Breast epithelium (tissue), 4 donors: ENCODE measurements at regions not wholly inside any gene's neighbourhood (a gene's known extent, or its start where the extent isn't known, plus 50 kb on each side); places are given as distances from the start of the nearest gene placed in this dataset.

Experiments
- DNase-seq, 2 donors: peaks; one replicate each; pipeline ENCODE4 v3.0.0-alpha.2; 2019; ENCODE audit warnings: low spot score in 2 of 2
- H3K27ac ChIP-seq, 2 donors: fragments of 200-600 bp; sonication (generic) in 1 of 2; one replicate each; pipeline ENCODE4 v1.5.1; 2016 to 2019; ENCODE audit warnings: mild to moderate bottlenecking in 1 of 2
- H3K27me3 ChIP-seq, 2 donors: fragments of 200-600 bp; sonication (generic) in 1 of 2; one replicate each; pipeline versions ENCODE4 v1.5.1 to v1.6.0; 2017 to 2019; ENCODE audit warnings: control low read depth in 1 of 2, mild to moderate bottlenecking in 1 of 2
- H3K36me3 ChIP-seq: fragments of 200-600 bp; one replicate; pipeline ENCODE4 v1.5.1; 2019
- H3K4me1 ChIP-seq, 2 donors: fragments of 200-600 bp; sonication (generic); one replicate each; pipeline ENCODE4 v1.5.1; 2016 to 2019; ENCODE audit warnings: control low read depth in 1 of 2
- H3K4me3 ChIP-seq, 3 donors: fragments of 200-600 bp; sonication (generic); 1 replicate in 2 of 3; 2 replicates in 1 of 3; pipeline ENCODE4 v1.5.1; 2016 to 2019; ENCODE audit warnings: mild to moderate bottlenecking in 3 of 3, moderate library complexity in 2 of 3
- H3K9me3 ChIP-seq, 2 donors: fragments of 200-600 bp; sonication (generic) in 1 of 2; one replicate each; pipeline ENCODE4 v1.5.1; 2016 to 2019; ENCODE audit warnings: control low read depth in 1 of 2
- POLR2A ChIP-seq: fragments of 450-650 bp; IDR thresholded peaks from one replicate; pipeline ENCODE4 v1.6.1; 2016; ENCODE audit warnings: antibody characterized with exemption, mild to moderate bottlenecking, moderate library complexity
- POLR2AphosphoS5 ChIP-seq, 3 donors: sonication (generic); formaldehyde crosslinking; IDR thresholded peaks; one replicate each; pipeline ENCODE4 v1.6.1; 2017; ENCODE audit warnings: antibody characterized with exemption in 3 of 3
- intact Hi-C: fragments of 100-400 bp; cut with DNase I; formaldehyde crosslinking; loops from one replicate; pipeline ENCODE4 v1.15.1; 2023; ENCODE audit warnings: low total_unique reads
- TF ChIP-seq, protein P1 (sequence below), 3 donors: fragments of 450-650 bp; IDR thresholded peaks; one replicate each; pipeline ENCODE4 v1.5.1; 2016 to 2017; ENCODE audit warnings: antibody characterized with exemption in 3 of 3, mild to moderate bottlenecking in 3 of 3, moderate library complexity in 3 of 3

DNA sequence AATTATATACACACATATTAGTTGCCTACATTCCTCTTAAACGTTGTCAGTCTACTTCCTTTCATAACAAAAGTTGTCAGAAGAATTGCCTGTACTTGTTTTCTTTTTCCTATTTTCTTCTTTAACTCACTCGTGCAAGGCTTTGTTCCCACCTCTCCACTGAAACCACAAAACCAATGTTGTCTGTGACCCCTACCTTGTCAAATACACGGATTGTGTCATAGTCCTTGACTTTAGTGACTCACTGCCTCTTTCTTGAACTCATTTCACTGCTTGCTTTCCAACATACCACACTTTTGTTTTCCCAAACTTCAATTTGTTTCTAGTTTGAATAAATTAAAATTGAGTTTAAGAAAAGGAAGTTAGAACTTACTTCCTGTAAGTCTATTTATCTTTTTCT, 283.9 kb upstream of the AGA start:
- no peak for DNase-seq
- H3K27ac ChIP-seq: no peak overlapping the region
- H3K36me3 ChIP-seq: no peaks in the 10 kb centered on the region
- H3K27me3 ChIP-seq: no peaks in the 10 kb centered on the region
- TF ChIP-seq POLR2AphosphoS5 (IDR thresholded peaks at IDR 0.05) (no peak), POLR2A (no peak)
- TF ChIP-seq, protein P1, sequence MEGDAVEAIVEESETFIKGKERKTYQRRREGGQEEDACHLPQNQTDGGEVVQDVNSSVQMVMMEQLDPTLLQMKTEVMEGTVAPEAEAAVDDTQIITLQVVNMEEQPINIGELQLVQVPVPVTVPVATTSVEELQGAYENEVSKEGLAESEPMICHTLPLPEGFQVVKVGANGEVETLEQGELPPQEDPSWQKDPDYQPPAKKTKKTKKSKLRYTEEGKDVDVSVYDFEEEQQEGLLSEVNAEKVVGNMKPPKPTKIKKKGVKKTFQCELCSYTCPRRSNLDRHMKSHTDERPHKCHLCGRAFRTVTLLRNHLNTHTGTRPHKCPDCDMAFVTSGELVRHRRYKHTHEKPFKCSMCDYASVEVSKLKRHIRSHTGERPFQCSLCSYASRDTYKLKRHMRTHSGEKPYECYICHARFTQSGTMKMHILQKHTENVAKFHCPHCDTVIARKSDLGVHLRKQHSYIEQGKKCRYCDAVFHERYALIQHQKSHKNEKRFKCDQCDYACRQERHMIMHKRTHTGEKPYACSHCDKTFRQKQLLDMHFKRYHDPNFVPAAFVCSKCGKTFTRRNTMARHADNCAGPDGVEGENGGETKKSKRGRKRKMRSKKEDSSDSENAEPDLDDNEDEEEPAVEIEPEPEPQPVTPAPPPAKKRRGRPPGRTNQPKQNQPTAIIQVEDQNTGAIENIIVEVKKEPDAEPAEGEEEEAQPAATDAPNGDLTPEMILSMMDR (IDR thresholded peaks at IDR 0.05): no peak
- intact Hi-C loops: no loop called here
- no peak overlapping the region for H3K4me3 ChIP-seq
- H3K9me3 ChIP-seq: no peaks in the 10 kb centered on the region
- H3K4me1 ChIP-seq: no peaks in the 10 kb centered on the region

DNA sequence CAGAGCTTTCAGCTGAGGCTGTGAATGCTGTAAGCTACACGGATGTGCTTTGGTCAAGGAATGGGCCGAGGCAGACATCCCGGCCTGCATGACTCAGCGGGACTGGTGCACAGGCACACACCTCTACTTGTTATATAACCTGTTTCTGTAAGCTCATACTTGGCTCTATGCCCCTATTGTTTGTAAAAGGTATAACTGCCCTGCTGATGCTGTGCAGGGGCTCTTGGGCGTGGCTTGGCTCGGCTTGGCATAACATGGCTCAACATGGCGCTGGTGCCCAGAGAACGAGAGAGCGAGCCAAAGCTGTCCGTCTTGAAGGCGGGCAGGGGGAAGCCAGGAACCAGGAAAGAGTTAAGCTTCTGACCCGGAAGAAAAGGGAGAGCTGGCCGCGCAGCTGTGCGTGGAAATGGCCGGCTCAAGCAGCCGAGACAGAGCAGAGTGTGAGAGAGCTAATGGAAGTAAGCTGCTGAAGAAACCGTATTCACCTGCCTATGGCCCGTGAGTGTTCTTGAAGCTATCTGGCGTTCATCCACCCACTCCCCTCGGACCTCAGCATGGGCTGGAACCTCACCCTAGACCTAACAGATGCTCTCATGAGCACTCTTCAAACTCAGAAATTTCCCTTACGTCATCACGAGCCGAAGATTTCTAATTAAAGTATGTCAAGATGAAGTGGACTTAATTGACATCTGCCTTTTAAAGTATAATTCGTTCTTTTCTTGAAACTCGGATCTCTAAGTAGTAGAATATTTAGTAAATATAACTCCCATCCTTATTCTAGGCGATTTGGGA, 286.3 kb upstream of the AGA start:
- H3K27me3 ChIP-seq: no peaks in the 10 kb centered on the region
- TF ChIP-seq POLR2AphosphoS5 (IDR thresholded peaks at IDR 0.05) (no peak), POLR2A (no peak)
- TF ChIP-seq, protein P1 (IDR thresholded peaks at IDR 0.05): no peak
- no peak for DNase-seq
- no peaks in the 10 kb centered on the region for H3K36me3 ChIP-seq
- intact Hi-C loops: no loop called here
- H3K9me3 ChIP-seq: no peaks in the 10 kb centered on the region
- H3K4me1 ChIP-seq: no peaks in the 10 kb centered on the region
- H3K27ac ChIP-seq: no peak overlapping the region
- H3K4me3 ChIP-seq: no peak overlapping the region

DNA sequence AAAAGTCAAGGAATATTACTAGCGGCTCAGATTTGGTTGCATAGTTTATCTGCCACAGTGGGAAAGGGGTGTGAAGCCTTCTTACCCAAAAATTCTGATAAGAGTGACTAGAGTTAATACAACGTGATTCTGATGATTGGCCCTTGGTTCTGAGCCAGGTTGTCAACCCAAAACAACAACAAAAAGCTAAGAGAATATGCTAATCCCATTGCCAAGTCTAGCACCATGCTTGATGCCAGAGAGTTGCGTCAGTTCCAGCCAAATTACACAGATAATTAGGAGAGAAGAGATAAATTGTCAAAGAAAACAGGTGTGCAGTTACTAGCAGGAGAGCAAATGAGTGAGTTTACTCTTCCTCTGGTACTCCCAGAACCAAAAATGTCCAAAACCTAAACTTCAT, 287.4 kb upstream of the AGA start:
- Histone ChIP-seq H3K36me3 (no peaks in the 10 kb centered on the region), H3K4me1 (no peaks in the 10 kb centered on the region), H3K4me3 (no peak overlapping the region), H3K9me3 (no peaks in the 10 kb centered on the region), H3K27me3 (no peaks in the 10 kb centered on the region), H3K27ac (no peak overlapping the region)
- TF ChIP-seq POLR2A: no peak
- no peak for TF ChIP-seq POLR2AphosphoS5 (IDR thresholded peaks at IDR 0.05)
- TF ChIP-seq, protein P1 (IDR thresholded peaks at IDR 0.05): no peak
- intact Hi-C loops: no loop called here
- DNase-seq: no peak

DNA sequence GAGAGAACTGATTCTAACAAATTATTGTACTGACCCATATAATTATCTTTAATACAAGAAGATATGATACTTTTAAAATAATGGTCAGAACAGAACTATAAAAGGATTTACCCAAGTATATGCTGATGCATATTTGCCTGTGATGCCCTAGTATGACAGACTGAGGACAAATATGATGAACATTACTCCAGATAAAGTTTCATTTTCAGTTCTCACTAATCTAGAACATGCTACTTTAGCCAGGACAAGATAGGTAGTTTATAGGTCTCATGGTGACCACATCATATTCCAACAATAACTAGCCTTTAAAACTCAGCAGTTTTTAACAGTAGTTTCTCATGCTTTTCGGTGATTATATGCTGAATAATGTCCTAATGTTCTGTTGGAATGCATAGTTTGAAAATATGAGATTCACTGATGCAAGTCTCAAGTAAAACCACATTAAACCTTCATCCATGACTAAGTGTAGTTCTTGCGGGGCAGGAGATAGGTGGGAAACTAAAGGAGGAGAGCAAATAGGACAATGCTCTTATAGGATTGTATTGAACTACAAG, 295.2 kb upstream of the AGA start:
- no peaks in the 10 kb centered on the region for H3K27me3 ChIP-seq
- no peak overlapping the region for H3K4me3 ChIP-seq
- intact Hi-C loops: loop anchor here (5.0 kb wide), 1 partner anchor 465 kb away; no protein-coding TSS in a partner anchor
- H3K4me1 ChIP-seq: no peaks in the 10 kb centered on the region
- no peak overlapping the region for H3K27ac ChIP-seq
- H3K9me3 ChIP-seq: no peaks in the 10 kb centered on the region
- TF ChIP-seq POLR2AphosphoS5 (IDR thresholded peaks at IDR 0.05): no peak
- H3K36me3 ChIP-seq: no peaks in the 10 kb centered on the region
- no peak for DNase-seq

DNA sequence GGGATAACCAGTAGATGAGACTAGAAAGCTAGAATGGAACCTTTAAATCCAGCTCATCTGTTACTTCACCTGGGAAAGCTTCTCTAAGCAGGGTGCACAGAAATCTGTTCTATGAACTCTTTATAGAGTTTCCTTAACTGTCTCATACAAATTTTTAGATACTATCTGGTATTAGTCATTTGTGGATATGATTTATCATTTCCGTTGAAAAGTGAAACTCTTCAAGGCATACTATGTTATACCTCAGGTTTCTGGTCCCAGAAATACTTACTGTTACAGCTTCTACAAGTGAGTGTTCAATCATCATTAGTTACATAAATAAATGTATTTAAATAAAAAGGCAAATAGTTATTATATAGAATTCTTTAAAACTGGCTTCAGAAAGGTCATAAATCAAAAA, 298.3 kb upstream of the AGA start:
- intact Hi-C loops: no loop called here
- Histone ChIP-seq H3K27ac (no peak overlapping the region), H3K36me3 (no peaks in the 10 kb centered on the region), H3K4me3 (no peak overlapping the region), H3K4me1 (no peaks in the 10 kb centered on the region), H3K27me3 (no peaks in the 10 kb centered on the region), H3K9me3 (no peaks in the 10 kb centered on the region)
- no peak for DNase-seq
- TF ChIP-seq, protein P1 (IDR thresholded peaks at IDR 0.05): no peak
